Tibial nerve (tissue), 4 donors: ENCODE measurements at regions not wholly inside any gene's neighbourhood (a gene's known extent, or its start where the extent isn't known, plus 50 kb on each side); places are given as distances from the start of the nearest gene placed in this dataset.

Experiments
- EP300 ChIP-seq, 2 donors: sonication (generic); formaldehyde crosslinking; IDR thresholded peaks; one replicate each; pipeline ENCODE4 v1.6.1; 2017; ENCODE audit warnings: antibody characterized with exemption in 2 of 2, mild to moderate bottlenecking in 1 of 2
- TF ChIP-seq, protein P1 (sequence below), 5 experiments: fragments of 200-600 bp in 3 of 5; fragments of 450-650 bp in 2 of 5; sonication (generic) in 3 of 5; IDR thresholded peaks; one replicate each; pipeline ENCODE4 v1.5.1; 2016 to 2019; ENCODE audit warnings: antibody characterized with exemption in 5 of 5, mild to moderate bottlenecking in 3 of 5, moderate library complexity in 2 of 5

DNA sequence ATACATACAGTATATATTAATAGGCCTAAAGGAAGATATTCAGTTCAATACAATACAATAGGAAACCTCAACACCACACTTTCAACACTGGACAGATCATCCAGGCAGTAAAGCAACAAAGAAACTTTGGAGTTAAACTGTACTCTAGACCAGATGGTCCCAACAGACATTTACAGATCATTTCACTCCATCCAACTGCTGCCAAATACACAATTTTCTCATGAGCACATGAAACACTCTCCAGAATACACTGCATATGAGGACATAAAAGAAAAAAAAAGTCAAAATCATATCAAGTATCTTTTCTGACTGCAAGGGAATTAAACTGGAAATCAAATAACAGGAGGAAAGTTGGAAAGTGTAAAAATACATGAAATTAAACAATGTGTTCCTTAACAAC, 607.5 kb upstream of the BRINP3 start:
- TF ChIP-seq, protein P1, sequence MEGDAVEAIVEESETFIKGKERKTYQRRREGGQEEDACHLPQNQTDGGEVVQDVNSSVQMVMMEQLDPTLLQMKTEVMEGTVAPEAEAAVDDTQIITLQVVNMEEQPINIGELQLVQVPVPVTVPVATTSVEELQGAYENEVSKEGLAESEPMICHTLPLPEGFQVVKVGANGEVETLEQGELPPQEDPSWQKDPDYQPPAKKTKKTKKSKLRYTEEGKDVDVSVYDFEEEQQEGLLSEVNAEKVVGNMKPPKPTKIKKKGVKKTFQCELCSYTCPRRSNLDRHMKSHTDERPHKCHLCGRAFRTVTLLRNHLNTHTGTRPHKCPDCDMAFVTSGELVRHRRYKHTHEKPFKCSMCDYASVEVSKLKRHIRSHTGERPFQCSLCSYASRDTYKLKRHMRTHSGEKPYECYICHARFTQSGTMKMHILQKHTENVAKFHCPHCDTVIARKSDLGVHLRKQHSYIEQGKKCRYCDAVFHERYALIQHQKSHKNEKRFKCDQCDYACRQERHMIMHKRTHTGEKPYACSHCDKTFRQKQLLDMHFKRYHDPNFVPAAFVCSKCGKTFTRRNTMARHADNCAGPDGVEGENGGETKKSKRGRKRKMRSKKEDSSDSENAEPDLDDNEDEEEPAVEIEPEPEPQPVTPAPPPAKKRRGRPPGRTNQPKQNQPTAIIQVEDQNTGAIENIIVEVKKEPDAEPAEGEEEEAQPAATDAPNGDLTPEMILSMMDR (IDR thresholded peaks at IDR 0.05), result no peak
- no peak for TF ChIP-seq EP300 (IDR thresholded peaks at IDR 0.05)
